ENCODE measurements at regions not wholly inside any gene's neighbourhood (a gene's known extent, or its start where the extent isn't known, plus 50 kb on each side); places are given as distances from the start of the nearest gene placed in this dataset.

DNA sequence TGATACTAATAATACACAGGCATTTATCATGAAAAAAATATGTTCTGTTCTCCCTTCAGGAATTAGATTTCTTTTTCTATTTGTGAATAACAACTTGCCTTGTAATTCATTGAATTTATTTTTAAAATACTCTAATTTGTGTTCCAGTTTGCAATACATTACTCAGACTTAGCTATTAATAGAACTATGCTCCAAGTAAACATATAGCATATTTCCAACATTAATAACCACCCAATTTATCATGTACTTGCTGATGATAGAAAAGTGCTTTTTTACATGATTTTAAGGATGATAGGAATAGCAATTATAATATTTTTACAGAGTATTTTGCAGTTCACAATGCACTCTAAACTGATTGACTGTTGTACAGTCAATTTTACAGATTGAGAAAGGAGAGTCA is 338.8 kb upstream of the SEMA3D start:
- in situ Hi-C loops (cut with HindIII; ENCODE audit: low sequenced_read_pairs), result no loop called here

DNA sequence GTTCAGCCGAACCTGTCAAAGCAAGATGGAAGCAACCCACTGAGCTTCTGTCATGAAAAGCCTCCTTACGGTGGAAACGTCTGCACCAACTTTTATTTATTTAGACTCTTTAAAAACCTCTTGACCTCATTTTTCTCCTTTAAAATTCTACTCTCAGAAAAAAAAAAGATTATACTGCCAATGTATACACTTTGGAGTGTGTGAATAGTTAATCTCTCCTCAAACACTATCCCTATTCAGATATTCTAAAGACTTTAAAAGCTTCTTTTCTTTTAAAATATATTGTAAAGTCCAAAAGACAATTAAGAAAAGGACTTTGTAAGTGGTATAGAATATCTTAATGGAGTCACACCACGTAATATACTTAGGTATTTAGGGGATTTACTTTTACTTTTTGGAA is 335.2 kb upstream of the SEMA3D start:
- in situ Hi-C loops (cut with HindIII; ENCODE audit: low sequenced_read_pairs), result no loop called here

DNA sequence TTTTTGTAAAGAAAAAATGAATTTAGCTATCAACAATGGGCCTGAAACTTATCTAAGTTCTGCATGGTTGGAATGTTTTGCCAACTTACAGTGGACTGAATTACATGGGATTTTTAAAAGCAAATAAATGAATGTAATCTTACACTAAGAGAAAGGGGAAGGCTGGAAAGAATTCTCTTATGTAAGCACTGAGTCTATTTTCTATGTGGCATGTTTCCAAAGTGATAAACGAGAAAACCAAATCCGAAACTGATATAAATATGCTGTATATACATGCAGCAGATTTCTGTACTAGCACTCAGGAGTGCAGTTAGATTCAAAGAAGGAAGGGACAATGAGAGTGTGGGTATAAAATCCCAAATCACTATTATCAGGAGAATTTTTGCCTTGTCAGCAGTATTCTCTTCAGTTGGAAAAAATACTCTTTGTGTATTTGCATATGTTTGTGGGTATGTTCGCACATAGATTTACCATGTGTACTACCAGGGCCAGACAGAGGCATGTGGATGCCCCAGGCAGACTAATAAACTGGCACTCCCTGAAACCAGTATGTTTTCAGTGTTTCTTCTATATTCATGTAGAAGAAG is 334.3 kb upstream of the SEMA3D start:
- in situ Hi-C loops (cut with HindIII; ENCODE audit: low sequenced_read_pairs), result no loop called here

DNA sequence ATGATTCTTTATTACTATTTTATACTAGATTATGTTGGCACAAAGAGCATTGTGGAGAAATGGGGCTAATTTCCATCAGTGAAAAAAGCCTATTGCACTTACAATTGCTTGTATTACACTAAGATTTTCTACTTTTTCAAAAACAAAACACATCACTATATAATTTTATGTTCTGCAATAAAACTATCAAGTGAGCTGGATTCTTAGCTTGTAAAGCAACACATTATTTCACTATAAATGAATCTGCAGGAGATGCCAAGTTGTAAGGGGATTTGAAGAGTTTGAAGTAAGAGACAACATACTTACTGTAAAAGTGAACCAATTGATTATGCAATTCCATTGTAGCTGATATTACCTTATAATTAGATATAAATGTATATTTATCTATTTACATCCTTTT is 333.3 kb upstream of the SEMA3D start:
- in situ Hi-C loops (cut with HindIII; ENCODE audit: low sequenced_read_pairs), result no loop called here

DNA sequence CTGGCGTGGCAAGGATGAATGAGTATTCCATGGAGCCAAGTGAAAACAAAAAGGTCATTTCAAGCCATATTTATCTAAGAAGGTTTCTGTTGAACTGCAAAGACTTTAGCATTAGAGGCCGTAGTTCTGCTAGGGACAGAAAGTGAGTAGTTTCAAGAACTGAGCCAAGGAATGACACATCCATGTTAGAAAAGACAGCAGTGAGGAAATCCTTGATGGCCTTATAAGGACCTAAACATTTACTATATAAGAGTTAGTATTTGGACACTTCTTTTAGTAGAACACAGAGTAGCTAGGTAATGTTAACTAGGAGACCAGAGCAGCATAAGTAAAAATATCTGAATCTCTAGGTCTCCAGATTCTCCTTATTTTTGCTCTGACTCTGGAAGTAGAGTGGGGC is 329.8 kb upstream of the SEMA3D start:
- in situ Hi-C loops (cut with HindIII; ENCODE audit: low sequenced_read_pairs), result no loop called here

DNA sequence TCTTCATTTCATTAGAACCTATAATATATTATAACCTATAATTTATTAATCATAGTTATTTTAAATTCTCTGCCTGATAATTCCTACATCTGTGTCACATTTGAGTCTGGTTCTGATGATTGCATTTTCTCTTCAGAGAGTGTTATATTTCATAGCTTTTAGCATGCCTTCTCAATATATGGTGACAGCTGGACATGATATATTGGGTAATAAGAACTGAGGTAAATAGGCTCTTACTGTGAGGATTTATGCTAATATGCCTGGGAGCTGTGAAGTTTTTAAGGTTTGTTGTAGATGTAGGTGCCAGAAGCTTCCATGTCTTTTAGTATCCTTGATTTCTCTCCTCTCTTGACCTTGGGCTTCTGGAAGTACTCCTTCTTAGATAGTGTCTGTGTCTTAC is 325.9 kb upstream of the SEMA3D start:
- in situ Hi-C loops (cut with HindIII; ENCODE audit: low sequenced_read_pairs), result no loop called here

DNA sequence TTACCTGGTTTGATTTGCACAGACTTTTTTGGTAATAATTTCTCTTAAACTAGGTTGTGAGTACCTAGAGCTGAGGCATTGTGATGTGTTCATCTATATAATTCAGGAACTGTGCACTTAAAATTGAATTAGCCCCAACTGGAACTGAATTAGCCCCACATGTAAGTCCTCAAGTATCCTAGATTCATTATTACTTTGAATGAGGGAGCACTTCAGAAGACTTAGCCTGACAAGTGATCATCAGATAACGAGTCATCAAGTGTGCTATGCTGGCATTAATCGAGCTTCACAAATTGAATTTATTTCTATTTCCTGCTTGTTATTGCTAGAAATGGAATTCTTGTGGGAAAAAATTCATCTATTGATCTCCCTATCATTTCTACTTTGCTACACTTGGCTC is 323.4 kb upstream of the SEMA3D start:
- in situ Hi-C loops (cut with HindIII; ENCODE audit: low sequenced_read_pairs), result no loop called here

DNA sequence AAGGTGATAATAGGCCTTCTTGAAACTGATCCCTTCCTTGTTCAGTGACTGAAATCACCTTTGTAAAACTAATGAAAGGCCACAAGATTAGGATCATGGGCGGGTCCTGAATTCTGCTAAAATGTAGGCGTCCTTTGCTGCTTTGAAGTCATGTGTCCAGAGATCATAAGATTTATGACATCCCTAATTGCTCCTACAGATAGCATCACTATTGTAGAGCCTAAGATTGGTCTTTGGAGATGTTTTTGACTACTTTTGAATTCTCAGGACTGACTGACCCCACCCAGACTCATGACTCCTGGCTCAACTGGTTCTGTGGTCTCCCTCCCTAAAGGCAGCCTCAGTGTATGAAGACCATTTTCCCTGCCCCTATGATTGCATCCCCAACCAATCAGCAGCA is 322.6 kb upstream of the SEMA3D start:
- in situ Hi-C loops (cut with HindIII; ENCODE audit: low sequenced_read_pairs), result no loop called here

DNA sequence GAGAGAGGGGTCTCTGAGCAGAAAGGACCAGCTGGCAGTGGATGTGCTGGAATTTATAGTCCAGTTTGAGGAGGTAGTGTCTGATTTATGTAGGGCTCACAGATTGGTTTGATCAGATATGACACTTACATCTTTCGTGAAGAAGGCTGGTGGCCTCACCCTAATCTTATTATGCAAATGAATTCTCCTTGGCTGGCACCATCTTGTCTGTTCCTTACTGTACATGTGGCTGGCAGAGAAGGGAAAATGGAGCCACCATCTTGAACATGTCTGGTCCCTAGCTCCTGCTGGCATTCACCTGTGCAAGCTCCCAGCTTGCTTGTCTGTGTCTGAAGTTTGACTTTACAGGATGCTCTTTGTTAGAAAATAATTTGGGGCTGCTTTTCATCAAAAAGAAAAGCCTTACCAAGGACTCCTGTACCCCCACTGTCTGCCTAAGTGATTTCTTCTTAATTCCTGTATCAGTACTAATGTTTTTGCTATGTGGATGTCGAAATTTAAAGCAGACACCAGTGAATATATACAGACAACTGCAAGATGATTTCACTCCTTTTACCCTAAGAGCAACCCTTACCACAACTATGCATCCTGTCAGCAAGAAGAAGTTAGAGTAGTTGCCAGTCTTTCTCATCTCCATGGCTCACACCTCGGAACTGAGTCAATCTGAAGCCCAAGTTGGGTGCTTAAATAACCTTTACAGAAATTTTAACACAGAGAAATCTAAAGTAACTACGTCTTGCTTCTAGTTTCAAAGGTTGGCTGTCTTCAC is 322.0 kb upstream of the SEMA3D start:
- in situ Hi-C loops (cut with HindIII; ENCODE audit: low sequenced_read_pairs), result no loop called here

DNA sequence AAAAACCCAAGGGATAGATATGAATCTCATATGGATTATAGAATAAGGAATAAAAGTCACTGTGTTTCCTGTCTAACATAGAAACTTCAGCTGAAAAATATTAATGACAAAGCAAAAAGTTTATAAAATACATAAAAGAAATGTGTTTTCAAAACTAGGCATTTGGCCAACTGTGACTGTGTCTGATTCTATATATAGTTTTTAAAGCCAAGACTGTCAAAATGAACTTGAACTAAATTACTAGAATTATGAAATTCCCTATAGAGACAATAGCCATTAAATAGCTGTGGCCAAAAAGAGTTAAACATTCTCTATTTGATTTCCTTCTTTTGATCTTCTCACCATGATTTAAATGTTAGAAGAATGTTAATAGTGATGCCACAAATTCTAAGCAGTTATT is 311.2 kb upstream of the SEMA3D start:
- in situ Hi-C loops (cut with HindIII; ENCODE audit: low sequenced_read_pairs), result no loop called here

DNA sequence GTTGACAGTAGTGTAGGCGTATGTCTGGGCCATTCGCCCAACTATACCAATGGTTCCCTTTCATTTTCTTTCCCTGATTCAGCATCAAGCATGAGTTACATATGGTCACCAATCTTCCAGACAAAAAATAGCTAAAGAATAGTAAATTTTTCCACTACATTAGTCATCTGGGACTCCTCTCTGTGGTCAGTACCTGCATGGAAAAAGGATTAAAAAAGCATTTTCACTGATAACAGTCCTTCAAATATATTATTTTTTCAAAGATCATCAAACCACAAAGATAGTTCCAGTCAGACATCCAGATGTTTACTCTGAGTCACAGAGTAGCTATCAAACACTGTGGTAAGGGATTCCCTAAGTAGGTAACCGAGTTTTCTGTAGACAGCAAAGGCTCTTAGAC is 302.6 kb upstream of the SEMA3D start:
- in situ Hi-C loops (cut with HindIII; ENCODE audit: low sequenced_read_pairs), result no loop called here

DNA sequence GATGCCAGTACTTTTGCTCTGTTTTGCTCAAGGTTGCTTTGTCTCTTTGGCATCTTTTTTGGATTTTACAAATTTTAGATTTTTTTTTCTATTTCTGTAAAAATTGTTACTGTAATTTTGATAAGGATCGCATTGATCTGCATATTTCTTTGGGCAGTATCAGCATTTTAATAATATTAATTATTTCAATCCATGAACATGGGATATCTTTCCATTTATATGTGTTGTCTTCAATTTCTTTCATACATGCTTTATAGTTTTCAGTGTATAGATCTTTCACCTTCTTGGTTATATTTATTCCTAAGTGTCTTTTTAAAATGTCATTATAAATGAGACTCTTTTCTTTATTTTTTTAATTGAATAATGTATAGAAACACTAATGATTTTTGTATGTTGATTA is 301.6 kb upstream of the SEMA3D start:
- in situ Hi-C loops (cut with HindIII; ENCODE audit: low sequenced_read_pairs), result no loop called here

DNA sequence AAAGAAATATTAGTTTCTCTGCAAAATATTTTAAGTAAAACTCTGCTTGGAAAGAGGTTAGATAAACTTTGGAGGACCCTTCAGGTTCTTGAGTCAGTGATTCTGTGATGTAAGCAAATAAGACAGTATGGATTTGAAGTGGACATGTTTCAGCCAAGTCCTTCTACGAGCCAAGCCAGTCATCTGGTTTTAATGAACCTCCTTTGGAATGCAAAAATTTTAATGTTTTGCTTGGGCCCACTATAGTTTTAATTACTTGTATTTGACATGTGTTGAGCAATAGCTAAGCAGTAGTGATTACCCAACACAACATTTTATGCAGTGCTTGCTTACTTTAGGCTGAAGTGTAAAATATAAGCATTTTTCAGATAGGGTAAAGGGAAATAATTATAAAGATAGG is 296.3 kb upstream of the SEMA3D start:
- in situ Hi-C loops (cut with HindIII; ENCODE audit: low sequenced_read_pairs), result no loop called here

DNA sequence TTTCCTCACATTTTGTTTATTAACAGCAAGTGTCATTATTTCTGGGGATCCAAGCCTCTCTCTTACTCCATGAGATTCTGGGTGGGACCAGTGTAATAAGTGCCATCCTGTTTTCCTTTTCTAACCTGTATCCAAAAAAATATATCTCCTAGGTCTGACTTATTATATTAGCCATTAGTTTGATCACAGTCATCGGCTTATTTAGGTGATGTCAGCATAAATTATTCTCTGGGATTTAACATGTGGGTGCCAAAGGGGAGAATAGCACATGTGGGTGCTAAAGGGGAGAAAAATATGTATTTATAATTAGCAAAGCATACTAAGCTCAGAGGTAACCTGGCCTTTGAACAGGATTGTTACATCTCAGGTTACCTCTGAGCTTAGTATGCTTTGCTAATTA is 293.8 kb upstream of the SEMA3D start:
- in situ Hi-C loops (cut with HindIII; ENCODE audit: low sequenced_read_pairs), result no loop called here

DNA sequence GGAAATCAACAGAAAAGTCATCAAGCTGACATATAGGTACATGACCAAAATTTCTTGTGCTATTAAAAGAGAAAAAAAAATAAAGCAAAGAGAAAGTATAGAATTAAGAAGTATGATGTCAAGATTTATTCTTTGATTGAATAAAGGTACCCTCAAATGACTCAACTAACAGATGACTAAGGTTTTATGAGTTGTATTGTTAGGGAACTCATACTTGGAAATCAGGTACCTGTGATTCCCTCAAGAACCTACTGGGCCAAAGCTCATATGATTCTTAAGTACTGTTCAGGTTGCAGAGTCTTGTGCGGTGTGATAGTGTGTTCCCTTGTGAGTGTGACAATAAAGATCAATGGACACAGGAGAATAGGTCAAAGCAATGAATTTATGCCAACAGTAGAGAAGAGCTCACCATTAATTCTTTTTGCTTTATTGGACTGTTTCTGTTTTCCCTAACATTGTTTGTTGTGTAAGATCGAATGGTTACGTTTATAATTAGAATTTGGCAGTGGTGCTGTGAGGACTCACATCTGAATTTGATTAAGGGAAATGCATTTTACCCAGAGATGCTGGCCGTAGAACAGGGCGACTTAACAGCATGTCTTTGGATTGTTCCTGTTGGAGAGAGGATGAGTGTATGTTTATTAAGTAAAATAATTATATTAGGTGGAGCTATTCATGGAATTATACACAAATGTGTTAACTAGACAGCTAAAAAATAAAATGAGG is 293.2 kb upstream of the SEMA3D start:
- in situ Hi-C loops (cut with HindIII; ENCODE audit: low sequenced_read_pairs), result no loop called here

DNA sequence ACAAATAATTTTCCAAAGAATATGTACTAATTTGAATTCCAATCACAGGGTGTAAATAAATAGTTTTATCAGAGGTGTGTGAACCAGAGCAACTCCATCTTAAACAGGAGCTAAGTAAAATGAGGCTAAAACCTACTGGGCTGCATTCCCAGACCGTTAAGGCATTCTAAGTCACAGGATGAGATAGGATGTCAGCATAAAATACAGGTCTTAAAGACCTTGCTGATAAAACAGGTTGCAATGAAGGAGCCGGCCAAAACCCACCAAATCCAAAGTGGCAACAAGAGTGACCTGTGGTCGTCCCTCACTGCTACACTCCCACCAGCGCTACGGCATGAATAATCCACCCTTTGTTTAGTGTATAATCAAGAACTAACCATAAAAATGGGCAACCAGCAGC is 291.7 kb upstream of the SEMA3D start:
- in situ Hi-C loops (cut with HindIII; ENCODE audit: low sequenced_read_pairs), result no loop called here

DNA sequence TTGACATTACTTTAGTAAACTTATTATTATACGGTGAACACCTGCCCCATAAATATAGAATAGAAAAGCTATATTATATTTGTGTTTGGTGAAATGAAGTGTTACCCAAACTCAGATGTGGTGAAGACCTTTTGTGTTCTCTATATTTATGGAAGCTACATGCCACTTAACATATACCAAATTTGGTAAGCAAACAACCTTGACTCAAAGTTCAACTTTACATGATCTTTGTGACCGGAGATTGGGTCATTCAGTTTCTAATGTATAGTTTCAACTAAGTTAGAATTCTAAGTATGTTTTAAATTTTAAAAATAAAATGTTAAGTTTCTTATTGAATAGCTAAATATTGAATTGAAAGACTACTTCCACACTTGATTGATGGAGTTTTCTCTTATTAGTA is 288.6 kb upstream of the SEMA3D start:
- in situ Hi-C loops (cut with HindIII; ENCODE audit: low sequenced_read_pairs), result no loop called here

DNA sequence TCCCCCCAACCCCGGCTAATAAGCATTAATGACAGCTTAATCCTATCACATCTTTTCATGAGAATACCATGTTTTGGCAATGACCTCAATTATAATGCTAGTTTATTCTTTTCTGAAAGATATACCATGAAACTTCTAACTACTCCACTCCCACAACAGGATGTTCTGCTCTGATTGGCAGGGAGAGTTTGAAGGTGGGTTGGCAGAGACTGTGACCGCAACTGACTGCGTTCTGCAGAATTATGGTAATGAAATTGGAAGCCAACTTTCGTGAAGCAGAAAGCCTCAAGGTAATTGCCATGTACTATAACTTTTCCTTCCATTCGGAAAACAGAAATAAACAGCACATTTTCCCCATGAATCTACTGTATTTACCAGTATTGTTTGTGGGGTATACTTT is 288.2 kb upstream of the SEMA3D start:
- in situ Hi-C loops (cut with HindIII; ENCODE audit: low sequenced_read_pairs), result no loop called here

DNA sequence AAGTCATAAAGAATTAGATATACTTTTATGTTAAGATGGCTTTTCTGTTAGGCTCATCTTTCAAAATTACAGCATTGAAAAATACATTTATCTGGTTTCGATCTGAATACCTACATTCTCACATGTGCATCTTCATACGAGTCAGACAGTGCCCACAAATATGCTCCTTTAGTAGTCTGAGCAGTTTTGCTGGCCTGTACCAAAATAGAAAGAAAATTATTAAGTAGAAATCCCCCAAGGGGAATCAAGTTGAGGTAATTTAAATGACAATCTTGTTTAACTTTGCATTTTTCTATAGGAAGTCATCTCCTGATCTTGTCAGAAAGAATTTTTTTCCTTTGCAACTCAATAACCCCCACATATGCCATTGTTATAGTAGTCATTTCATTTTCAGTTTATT is 287.4 kb upstream of the SEMA3D start:
- in situ Hi-C loops (cut with HindIII; ENCODE audit: low sequenced_read_pairs), result loop anchor here (25.0 kb wide), 1 partner anchor 437 kb away; no protein-coding TSS in a partner anchor

DNA sequence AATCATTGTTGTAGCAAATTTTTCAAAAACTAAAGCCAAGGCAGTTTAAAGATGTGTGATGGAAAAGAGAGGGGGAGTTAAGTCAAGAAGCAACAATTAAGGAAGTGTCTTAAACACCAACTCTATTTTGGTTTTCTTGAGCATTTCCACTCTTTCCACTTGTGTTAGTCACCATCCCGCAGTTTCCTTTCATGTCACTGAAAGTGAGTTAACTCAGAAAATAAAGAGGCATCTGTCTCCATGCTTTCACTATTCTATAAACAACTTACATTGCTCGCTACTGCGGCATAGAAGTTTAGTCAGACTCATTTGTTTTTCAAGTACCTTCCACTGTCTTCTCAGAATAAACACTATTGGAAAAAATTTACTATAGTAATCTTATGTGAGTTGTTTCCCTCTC is 284.9 kb upstream of the SEMA3D start:
- in situ Hi-C loops (cut with HindIII; ENCODE audit: low sequenced_read_pairs), result loop anchor here (25.0 kb wide), 1 partner anchor 434 kb away; no protein-coding TSS in a partner anchor

DNA sequence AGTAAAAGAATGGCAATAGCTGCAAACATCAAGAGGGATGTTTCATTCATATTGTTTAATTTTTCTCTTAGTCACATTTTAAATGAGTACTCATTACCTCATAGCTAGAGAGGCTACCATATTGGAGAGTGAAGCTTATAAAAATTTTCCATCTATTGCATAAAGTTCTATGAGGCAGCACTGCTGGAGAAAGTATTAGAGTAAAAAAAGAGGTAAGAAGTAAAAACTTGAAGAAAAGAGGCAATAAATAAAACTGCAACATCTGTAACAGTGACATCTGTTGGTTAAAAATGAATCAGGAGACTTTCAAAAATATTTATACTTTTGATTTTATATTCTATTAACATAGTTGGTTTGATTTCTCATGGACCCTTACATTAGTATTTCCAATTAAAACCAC is 284.5 kb upstream of the SEMA3D start:
- in situ Hi-C loops (cut with HindIII; ENCODE audit: low sequenced_read_pairs), result loop anchor here (25.0 kb wide), 1 partner anchor 434 kb away; no protein-coding TSS in a partner anchor

DNA sequence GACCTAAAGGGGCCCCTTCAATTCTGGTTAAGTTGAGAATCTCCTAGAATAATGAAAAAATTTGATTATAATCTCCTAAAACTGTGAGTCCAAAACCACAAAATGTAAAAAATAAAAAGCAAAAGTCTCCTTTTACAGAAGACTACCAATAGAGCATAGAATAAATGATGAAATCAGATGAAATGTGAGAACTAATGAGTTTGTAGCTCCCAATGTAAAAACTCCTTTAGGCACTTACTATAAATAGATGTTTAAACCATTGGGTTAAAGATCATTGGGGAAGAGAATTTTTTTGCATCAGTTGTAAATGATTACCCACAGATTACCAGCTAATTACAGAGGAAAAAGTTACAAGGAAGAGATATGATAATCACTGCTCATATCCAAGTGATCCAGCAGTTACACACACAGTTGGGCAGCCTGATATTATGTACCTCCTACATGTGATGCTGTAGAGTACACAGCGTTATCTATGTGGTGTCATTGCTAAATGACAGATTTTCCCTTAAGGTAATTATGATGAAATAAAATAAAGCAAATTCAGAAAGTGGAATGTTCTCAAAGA is 282.7 kb upstream of the SEMA3D start:
- in situ Hi-C loops (cut with HindIII; ENCODE audit: low sequenced_read_pairs), result loop anchor here (25.0 kb wide), 1 partner anchor 432 kb away; no protein-coding TSS in a partner anchor

All from endothelial cell of hepatic sinusoid (primary cell).